Inferior parietal cortex (tissue), 1 donor: ENCODE measurements at regions not wholly inside any gene's neighbourhood (a gene's known extent, or its start where the extent isn't known, plus 50 kb on each side); places are given as distances from the start of the nearest gene placed in this dataset.

Experiments used
- DNase-seq: peaks from one replicate; pipeline ENCODE4 v3.0.0-alpha.2; 2016; ENCODE audit errors: extremely low spot score

GRCh38 chr1:80806431-80806830, 994.3 kb upstream of the ADGRL2 start:
- no peak for DNase-seq

DNA sequence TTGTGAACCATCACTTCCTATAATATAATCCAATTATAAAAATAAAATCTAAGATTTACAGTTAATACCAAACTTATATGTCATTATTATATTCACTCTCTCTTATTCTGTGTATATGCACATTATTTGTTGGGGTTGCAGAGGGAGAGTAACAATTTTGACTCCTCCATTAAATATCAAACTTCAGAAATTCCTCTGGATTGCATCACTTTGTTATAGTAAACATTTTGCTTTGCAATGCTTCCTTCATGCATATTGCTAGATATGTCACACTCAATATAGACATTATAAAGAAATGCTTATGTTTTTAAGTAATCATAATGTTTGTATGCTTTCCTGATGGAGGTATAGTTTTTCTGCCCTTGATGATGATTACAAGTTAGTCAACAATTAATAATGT, 999.0 kb upstream of the ADGRL2 start:
- no peak for DNase-seq

- DNase-seq: no peak
These were observed 1001.3 kb upstream of the ADGRL2 start for GRCh38 chr1:80799457-80799856.

DNA sequence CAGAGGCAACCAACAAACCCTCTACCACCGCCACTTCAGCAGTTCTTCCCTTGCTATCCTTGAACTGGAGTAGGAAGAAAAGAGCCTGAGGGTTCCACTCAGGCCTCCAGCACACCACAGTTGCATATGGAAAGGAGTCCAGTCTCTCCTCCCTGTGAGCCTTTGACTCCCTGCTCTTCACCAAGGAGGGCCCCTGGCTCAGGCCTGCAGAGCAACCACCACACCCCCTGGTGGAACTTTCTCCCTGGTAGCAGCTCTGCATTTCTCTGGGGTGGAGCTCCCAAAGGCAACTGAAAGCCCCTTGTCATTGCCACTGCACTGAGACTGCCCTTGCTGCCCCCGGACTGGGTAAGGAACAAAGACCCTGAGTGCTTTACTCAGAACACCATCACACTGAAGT, 1021.5 kb upstream of the ADGRL2 start:
- no peak for DNase-seq

DNA sequence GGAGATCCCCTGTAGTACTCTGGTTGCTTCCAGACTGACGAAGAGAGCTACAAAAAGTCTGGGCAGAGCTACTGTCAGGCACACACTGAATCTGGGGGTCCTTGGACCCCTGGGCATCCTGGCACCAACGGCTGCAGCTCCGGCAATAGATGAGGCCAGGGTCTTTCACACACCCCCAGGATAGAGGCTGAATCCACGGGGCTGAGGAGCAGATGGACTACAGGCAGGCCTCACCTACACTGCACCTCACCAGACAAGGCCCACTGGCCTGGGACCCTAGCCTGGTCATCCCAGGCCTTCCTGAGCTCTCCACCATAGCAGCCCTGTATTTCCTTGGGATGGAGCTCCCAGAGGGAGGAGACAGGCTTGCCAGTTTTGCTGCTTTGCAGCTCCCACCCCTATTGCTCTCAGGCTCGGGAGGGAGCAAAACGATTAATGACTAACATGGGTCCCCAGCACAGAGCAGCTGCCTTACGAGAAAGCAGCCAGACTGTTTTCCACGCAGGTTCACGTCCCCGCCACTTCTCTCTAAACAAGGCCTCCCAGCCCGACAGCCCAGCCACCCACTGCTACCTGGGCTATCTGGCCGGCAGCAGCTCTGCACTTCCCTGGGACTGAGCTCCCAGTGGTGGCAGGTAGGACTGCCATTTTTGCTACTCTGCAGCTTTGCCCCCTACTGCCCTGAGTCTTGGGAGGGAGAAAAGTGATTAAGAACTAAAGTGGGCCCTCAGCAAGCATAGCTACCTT, 1022.5 kb upstream of the ADGRL2 start:
- no peak for DNase-seq

- no peak for DNase-seq
These were observed 1024.5 kb upstream of the ADGRL2 start for GRCh38 chr1:80776266-80776665.

- no peak for DNase-seq
These were observed 1031.5 kb upstream of the ADGRL2 start for GRCh38 chr1:80769208-80769750.

DNA sequence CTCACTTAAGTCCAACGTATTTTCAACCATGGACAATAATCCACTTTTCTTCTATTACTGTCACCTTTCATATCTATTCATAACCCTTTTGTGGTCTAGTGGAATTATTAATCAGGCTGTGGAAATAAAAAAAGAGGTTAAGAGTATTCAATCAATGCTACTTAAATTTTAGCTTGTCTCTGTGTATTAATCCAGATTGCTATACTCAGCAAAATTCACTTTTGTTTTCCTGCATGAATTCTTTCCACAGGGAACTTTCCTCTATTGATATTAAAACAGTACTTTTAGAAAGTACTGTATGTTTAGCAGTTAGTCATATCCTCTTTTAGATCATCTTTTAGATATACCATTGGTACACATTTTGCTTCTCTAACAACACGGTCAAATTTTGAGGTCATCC, 1033.0 kb upstream of the ADGRL2 start:
- DNase-seq: no peak

DNA sequence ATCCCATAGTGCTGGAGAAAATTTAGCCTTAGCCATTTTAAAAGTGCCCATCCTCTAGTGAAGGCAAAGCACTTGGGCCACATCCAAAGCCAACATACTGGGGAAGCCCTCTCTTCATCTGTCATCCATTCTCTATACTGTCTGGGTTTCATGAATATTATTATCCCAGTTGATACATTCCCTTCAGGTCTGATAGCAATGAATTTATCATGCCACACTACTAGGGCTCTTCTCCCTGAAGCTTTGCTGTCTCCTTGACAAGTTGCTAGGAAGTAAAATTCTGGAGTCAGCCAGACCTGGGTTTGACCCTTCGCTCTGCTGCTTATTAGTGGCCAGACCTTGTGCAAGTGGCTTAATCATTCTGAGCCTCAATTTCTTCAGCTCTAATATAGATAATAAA, 1041.4 kb upstream of the ADGRL2 start:
- no peak for DNase-seq

- DNase-seq: no peak
These were observed 1044.8 kb upstream of the ADGRL2 start for GRCh38 chr1:80755944-80756343.

DNA sequence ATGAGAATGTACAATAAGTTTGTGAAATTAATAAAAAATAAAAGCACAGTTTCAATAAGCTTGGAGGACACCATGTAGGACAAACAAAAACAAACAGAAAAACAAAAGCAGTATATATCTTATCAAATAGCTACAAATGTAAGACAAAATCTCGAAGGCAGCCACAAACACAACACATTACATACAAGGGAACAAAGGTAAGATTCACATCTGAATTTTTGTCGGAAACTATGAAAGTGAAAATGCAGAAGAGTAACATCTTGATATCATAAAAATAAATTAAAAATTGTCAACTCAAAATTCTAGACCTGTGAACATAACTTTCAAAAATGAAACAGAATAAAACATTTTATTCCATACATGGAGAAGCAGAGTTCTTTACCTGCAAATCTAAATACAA, 1049.5 kb upstream of the ADGRL2 start:
- no peak for DNase-seq

DNA sequence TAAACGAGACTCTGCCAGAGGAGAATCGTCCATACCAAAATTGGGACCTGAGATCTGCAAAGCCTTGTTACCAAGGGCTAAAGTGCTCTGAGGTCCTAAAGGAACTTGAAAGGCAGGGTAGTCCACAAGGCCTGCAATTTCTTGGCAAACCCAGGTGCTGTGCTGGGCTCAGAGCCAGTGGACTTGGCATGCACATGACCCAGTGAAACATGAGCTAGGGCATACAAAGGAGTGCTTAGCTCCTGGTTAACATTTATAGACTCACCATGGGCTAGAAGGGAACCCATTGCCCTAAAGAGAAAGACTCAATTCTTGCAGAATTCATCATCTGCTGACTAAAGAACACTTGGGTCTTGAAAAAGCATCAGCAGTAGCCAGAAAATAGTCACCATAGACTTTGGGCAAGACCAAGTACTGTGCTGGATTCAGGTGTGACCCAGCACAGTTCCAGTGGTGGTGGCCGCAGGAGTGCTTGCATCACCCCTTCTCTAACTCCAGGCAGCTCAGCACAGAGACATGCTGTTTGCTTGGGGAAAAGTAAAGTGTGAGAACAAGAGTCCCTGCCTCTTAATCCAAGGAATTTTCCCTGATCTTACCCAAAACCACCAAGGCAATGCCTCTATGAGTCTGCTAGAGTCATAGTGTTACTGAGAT, 1069.4 kb upstream of the ADGRL2 start:
- no peak for DNase-seq

GRCh38 chr1:80722611-80723010, 1078.1 kb upstream of the ADGRL2 start:
- DNase-seq: no peak

GRCh38 chr1:80706526-80706925, 1094.2 kb upstream of the ADGRL2 start:
- no peak for DNase-seq

GRCh38 chr1:80678438-80678837, 1122.3 kb upstream of the ADGRL2 start:
- no peak for DNase-seq

DNA sequence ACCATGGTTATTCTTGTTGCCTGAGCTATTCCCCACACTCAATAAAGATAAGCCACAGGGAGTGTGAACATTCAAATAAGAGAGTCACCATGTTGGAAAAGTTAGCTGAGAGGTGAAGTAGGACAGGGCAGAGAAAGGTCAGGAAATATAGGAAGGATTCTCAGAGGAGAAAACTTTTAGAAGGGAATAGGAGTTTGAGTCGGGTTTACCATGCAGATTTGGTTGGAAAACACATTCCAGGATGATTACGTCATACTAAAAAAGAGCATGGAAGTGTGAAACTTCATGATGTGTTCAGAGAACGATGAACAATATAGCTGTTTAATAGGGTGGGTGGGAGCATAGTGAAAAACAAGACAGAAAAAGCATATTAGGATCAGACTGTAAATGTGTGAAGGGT, 1125.3 kb upstream of the ADGRL2 start:
- DNase-seq: no peak

- no peak for DNase-seq
These were observed 1126.7 kb upstream of the ADGRL2 start for GRCh38 chr1:80673935-80674597.

DNA sequence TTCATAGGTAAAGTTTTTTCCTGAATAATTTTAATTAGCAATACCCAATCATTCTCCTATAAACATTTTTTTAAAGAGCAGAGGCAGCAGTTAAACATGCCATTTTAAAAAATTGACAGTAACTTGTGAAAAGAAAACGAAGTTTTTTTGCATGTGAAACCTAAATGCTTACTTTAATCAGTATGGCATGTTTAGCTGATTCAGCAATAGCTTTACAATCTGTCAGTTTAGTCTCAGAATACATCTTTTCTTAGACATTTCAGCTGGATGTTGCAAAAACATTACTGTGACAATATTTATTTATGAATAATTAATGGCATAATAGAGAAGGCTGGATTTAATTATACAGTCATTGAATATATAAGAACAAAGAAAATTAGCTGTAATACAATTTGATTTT, 1132.4 kb upstream of the ADGRL2 start:
- DNase-seq: no peak

DNA sequence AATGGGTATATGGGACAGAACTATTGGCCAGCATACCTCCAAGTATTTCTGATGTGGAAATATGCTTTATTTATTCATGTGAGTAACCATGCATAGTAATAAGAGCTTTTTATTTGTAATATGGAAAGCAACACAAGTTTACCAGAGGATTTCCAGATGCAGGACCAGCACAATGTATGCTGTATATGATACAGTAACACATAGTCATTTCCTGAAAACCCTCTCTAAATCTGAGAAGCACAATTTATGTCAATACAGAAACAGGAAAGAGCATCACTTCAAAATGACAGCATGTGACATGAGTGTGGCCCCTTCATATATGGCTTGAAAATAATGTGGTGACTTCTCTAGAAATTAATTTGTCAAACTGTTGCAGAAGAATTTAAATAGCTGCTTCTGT, 1134.7 kb upstream of the ADGRL2 start:
- no peak for DNase-seq

GRCh38 chr1:80659161-80659560, 1141.6 kb upstream of the ADGRL2 start:
- no peak for DNase-seq

DNA sequence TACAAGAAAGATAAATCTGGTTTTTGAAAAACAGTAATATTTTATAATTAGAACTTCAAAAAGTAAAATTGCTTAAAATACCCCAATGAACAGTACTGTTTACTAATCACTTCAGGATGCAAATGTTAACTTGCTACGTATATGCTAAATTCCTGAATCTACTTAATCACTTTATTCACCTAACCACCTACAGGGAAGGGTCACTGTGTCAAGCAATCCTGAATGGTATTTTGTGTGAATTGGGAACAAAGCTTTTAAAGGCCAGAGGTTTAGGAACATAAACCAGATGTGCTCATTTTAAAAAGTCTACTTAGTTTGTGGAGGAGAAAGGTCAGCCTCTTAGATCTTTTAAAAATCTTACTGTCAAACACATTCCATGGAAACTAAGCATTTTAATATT, 1143.0 kb upstream of the ADGRL2 start:
- DNase-seq: no peak

- no peak for DNase-seq
These were observed 1143.6 kb upstream of the ADGRL2 start for GRCh38 chr1:80657044-80657643.
